Mammary epithelial cell (primary cell): ENCODE measurements at regions not wholly inside any gene's neighbourhood (a gene's known extent, or its start where the extent isn't known, plus 50 kb on each side); places are given as distances from the start of the nearest gene placed in this dataset.
"Not testable (repeated sequence)": the region's sequence is repeated elsewhere in the genome, so short reads cannot be mapped to it uniquely, and the experiment has no call there.

Experiments
- CTCF ChIP-seq, 2 donors: IDR thresholded peaks in 1 of 2; conservative IDR thresholded peaks in 1 of 2; 2 replicates each; pipeline ENCODE4 v1.5.1; 2011 to 2012; ENCODE audit warnings: inconsistent platforms in 2 of 2, low read length in 2 of 2, mild to moderate bottlenecking in 2 of 2, control low read depth in 1 of 2, low read depth in 1 of 2; ENCODE audit not compliant: insufficient read depth in 1 of 2; ENCODE audit errors: extremely low read depth in 1 of 2
- EZH2 ChIP-seq: IDR thresholded peaks from 2 replicates; pipeline ENCODE4 v1.6.1; 2012; ENCODE audit warnings: low read length, inconsistent platforms, borderline replicate concordance

DNA sequence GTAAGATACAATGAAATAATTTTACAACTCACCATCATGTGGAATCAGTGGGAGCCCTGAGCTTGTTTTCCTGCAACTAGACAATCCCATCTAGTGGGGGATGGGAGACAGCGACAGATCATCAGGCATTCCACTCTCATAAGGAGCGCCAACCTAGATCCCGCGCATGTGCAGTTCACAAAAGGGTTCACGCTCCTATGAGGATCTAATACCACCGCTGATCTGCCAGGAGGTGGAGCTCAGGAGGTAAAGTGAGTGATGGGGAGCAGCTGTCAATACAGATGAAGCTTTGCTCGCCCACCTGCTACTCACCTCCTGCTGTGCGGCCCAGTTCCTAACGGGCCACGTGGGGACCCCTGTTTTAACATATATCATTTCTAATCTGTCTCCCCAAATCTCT, 165.7 kb upstream of the MXRA5 start:
- not testable (repeated sequence) for TF ChIP-seq CTCF (conservative IDR thresholded peaks at IDR 0.05 in 1 of 2, IDR thresholded peaks at IDR 0.05 in 1 of 2; ENCODE audit: extremely low read depth in 1 of 2, insufficient read depth in 1 of 2, low read depth in 1 of 2, low read length in 2 of 2); EZH2
